HEK293T (cell line): ENCODE measurements at regions not wholly inside any gene's neighbourhood (a gene's known extent, or its start where the extent isn't known, plus 50 kb on each side); places are given as distances from the start of the nearest gene placed in this dataset.

Experiments
- BHLHE40 ChIP-seq: fragments of 450-650 bp; IDR thresholded peaks from 2 replicates; pipeline ENCODE4 v1.6.1; 2016; ENCODE audit warnings: mild to moderate bottlenecking, moderate library complexity, borderline replicate concordance
- ELF4 ChIP-seq: fragments of 450-650 bp; IDR thresholded peaks from 2 replicates; pipeline ENCODE4 v1.6.1; 2017; ENCODE audit warnings: antibody characterized with exemption
- FOXM1 ChIP-seq: fragments of 450-650 bp; IDR thresholded peaks from 2 replicates; pipeline ENCODE4 v1.6.1; 2017; ENCODE audit warnings: mild to moderate bottlenecking, borderline replicate concordance
- HDGF ChIP-seq: fragments of 450-650 bp; IDR thresholded peaks from 2 replicates; pipeline ENCODE4 v1.6.1; 2017; ENCODE audit warnings: antibody characterized with exemption, borderline replicate concordance
- LEF1 ChIP-seq: fragments of 450-650 bp; IDR thresholded peaks from 2 replicates; pipeline ENCODE4 v1.6.1; 2017; ENCODE audit warnings: mild to moderate bottlenecking, borderline replicate concordance
- SP1 ChIP-seq: fragments of 450-650 bp; IDR thresholded peaks from 2 replicates; pipeline ENCODE4 v1.6.1; 2017

- TF ChIP-seq LEF1, result no peak
- TF ChIP-seq FOXM1, result no peak
- no peak for TF ChIP-seq BHLHE40
- TF ChIP-seq ELF4, result no peak
- TF ChIP-seq HDGF, result no peak
- TF ChIP-seq SP1, result no peak
These were observed 509.8 kb downstream of the EBF1 start for GRCh38 chr5:158589939-158590338.
